Inflammatory macrophage treated with lipopolysaccharide for 4 hours (primary cell): ENCODE measurements at regions not wholly inside any gene's neighbourhood (a gene's known extent, or its start where the extent isn't known, plus 50 kb on each side); places are given as distances from the start of the nearest gene placed in this dataset.

ENCODE experiments used
- DNase-seq: peaks from one replicate; pipeline ENCODE4 v3.0.0-alpha.2; 2020

DNA sequence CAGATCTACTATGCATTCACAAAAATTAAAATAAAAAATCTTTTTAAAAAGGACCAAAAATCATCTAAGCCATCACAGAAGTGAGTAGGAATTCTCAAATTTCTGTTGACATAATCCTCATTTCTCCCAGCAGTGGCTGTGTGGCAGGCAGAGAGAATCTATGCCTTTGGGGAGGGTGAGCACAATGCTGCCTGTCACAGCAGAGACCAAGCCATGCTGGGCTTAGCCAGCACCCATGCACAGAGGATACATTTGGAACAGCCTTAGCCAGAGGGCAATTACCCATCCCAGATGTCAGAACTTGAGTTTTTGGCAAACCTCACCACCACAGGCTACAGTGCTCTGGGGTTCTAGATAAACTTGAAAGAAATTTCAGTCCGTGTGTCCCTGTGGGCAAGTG, 1274.8 kb upstream of the ADGRL3 start:
- DNase-seq: no peak

- DNase-seq: no peak
These were observed 1263.6 kb upstream of the ADGRL3 start for GRCh38 chr4:59936566-59936965.

DNA sequence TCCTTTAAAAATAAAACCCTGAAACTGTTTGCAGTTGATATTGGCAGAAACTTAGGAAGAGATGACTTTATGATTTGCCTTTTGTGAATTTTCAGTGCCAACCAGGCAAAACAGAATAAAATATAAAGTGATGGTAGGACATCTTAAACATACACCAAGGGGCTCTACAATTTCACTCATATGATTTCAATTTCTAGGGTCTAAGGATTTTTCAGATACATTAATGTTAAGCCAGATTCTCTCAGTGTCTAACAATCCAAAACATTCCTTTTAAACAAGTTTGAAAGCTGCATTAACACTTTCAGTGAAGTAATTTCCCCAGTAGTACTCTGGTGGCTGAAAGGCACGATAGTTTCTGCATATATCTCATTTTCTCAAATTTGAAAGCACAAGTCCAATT, 1262.0 kb upstream of the ADGRL3 start:
- no peak for DNase-seq

DNA sequence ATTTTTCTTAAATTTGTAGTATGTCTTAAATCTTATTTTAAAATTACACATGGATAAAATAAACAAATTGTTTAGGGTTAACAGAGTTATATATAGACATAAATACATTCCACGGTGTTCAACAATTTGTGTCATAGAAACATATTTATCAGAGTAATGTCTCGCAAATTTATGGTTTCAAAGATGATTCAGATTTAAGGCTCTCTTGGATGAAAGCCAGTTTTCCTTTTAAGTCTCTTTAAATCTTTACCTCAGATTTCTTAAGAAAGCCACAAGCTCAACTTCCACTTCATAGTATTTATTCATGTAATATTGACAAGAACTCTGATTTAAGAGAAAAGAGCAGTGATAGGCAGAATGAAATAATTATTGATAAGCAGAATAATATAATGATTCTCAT, 1254.8 kb upstream of the ADGRL3 start:
- DNase-seq: no peak

GRCh38 chr4:59945716-59946115, 1254.4 kb upstream of the ADGRL3 start:
- no peak for DNase-seq

GRCh38 chr4:59956366-59956765, 1243.8 kb upstream of the ADGRL3 start:
- DNase-seq: no peak

GRCh38 chr4:59960143-59960542, 1240.0 kb upstream of the ADGRL3 start:
- DNase-seq: no peak

GRCh38 chr4:59966758-59967157, 1233.4 kb upstream of the ADGRL3 start:
- no peak for DNase-seq

GRCh38 chr4:59968796-59969195, 1231.3 kb upstream of the ADGRL3 start:
- no peak for DNase-seq

DNA sequence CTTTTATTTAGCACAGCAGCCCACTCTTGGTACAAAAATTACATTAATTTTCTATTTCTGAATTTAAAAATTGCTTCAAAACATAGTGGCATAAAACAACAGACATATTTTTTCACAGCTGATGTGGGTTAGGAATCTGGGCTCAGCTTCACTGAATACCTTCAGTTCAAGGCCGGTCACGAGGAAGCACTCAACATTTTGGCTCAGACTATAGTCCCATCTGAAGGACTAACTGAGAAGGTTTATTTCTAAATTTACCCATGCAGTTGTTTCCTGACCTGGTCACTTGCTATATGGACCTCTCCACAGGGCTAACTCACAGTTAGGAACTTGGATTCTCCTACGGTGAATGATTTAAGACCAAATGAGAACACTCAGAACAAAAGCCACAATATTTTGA, 1230.2 kb upstream of the ADGRL3 start:
- DNase-seq: no peak

DNA sequence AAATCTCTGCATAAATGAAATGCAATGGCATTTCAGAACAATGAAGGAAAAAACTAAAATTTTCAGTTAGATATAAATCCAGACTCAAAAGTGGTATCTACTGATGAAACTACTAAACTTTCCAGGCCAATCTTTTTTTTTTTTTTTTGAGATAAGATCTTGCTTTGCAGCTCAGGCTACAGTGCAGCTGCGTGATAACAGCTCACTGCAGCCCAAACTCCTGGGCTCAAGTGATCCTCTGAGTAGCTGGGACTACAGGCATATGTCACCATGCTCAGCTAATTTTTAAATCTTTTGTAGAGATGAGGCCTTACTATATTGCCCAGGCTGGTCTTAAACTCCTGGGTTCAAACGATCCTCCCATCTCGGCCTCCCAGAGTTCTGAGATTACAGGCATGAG, 1228.2 kb upstream of the ADGRL3 start:
- no peak for DNase-seq

- DNase-seq: no peak
These were observed 1226.6 kb upstream of the ADGRL3 start for GRCh38 chr4:59973492-59973891.

DNA sequence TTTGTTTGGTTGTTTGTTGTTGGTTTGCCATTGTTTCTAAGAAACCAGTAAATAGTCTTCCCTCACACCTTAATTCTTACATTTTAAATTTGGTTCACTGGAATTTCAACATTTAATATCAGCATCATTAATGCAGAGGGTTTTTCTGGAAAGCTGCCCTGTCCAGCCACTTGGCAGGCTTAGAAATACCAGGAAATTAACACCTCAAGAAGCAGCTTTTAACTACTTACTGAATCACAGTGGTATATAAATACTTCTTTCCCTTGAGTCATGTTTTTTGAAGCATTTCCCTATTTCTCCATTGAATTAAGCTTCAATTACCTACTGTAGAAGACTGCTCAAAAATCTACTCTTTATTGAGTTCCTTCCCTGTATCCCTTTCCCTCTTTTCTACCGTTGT, 1221.1 kb upstream of the ADGRL3 start:
- no peak for DNase-seq

GRCh38 chr4:59983852-59984251, 1216.3 kb upstream of the ADGRL3 start:
- DNase-seq: no peak

DNA sequence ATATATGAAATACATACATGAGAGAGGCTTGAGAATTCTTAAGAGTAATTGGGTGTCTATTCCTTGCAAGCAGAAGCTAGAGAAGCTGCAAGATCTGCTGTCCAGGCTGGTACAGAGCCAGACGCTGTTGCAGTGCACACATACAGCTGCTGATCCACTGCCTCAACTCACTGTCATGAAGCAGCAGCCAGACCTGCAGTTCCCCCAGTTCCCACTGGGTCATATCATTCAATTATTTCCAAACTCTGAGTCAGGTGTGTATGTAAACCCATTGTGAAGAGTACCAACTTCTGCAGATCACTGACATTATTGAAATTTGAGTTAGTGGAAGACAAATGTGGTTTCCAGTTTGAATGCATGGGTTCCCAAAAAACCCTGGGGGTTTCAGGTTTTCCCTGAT, 1212.8 kb upstream of the ADGRL3 start:
- no peak for DNase-seq

DNA sequence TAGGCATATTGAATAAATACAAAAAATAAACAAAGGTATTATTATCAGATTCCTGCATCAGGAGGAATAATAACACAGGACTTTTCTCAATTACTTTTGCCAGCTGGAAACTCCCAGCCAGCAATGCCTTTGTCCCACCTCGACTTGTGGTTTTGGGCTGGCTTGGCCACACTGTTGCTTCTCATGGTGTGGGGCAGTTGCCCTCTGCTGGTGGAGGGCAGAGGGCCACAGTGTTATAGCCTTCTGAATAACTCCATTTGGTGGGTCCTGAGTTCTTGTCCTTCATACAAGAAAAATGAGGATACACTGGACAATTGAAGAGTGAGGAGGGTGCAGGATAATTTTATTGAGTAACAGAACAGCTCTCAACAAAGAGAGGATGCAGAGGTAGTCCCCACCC, 1206.0 kb upstream of the ADGRL3 start:
- no peak for DNase-seq

DNA sequence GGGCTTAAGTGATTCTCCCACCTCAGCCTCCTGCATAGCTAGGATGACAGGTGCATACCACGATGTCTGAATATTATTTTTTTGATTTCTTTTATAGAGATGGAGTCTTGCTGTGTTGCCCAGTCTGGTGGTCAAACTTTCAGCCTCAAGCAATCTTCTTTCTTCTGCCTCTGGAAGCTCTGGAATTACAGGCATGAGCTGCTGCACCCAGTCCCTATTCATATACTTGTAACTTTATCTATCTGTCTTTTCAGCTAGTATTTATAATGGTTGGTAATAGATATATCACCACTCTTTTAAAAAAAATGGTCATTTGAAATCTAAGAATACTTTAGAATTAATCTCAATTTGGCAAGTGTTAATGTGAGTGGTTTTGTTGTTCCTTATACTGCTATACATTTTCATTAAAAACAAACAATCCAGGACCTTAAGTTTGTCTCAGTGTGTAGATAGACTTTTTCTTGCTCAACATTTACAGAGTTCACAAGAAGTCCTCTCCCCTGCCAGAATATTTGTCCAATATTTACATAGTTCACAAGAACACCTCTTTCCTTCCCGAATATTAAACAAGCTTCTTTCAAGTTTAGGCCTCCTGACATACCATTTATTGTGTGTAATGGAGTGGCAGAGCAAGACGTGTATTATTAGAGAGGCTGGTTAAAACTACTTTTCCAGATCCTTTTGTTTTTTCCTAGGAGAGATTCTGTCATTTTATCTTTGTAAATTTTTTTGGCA, 1197.4 kb upstream of the ADGRL3 start:
- DNase-seq: no peak

DNA sequence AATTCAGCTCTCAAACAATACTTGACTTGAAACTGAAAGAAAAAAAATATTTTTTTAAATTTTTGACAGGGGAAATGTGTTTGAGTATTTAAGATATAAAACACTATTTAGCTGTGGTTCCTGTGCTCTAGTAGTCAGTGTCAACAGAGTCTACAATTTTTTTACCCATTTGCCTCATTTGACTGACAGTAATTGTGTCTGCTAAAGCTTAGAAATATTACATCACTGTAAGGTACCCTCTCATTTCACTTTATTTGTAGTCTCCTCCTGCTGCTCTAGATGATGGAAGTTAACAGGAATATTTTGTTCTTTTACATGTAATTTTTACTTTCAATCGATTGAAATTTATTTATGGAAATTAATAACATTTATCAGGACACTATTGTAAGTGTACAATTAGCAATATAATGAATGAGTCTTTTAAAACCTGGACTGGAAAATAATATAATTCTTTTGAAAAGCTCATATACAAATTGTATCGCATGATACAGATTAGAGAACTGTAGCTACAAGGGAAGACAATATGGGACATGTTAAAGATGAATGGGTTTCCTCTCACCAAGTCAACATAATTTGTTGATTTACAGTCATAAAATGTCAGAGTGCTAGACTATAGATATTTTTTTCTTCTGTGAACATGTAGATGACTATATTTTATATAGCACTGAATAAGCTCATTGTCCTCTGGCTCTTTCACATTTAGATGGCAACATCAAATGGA, 1186.5 kb upstream of the ADGRL3 start:
- no peak for DNase-seq

GRCh38 chr4:60016971-60017370, 1183.2 kb upstream of the ADGRL3 start:
- no peak for DNase-seq

DNA sequence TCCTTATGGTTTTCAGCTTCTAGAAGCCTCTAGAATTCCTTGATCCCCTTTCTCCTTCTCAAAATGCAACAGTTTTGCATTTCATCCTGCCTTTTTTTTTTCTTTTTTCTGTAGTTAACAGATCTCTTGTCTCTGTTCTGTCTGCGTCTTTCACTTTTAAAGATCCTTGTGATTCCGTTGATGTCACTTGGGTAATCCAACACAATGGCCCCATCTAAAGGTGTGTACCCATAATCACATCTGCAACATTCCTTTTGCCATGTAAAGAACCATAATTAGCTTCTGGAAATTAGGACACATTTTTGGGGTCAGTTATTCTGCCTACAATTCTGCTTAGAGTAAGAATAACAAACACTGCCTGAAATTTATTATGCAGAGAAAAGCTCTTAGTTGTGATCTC, 1180.9 kb upstream of the ADGRL3 start:
- no peak for DNase-seq

GRCh38 chr4:60019946-60020345, 1180.2 kb upstream of the ADGRL3 start:
- no peak for DNase-seq

- no peak for DNase-seq
These were observed 1179.7 kb upstream of the ADGRL3 start for GRCh38 chr4:60020389-60020788.

DNA sequence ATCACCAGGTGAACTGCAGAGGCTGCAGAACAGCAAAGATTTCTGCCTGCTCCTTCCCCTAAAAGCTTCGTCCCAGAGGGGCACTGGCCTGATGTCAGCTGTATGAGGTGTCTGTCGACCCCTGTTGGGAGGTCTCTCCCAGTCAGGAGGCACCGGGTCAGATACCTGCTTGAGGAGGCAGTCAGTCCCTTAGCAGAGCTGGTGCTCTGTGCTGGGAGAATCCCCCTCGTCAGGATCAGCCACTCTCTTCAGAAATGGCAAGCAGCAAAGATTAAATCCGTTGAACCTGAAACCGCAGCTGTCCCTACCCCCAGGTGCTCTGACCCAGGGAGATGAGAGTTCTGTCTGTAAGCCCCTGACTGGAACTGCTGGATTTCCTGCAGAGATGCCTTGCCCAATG, 1166.3 kb upstream of the ADGRL3 start:
- no peak for DNase-seq

DNA sequence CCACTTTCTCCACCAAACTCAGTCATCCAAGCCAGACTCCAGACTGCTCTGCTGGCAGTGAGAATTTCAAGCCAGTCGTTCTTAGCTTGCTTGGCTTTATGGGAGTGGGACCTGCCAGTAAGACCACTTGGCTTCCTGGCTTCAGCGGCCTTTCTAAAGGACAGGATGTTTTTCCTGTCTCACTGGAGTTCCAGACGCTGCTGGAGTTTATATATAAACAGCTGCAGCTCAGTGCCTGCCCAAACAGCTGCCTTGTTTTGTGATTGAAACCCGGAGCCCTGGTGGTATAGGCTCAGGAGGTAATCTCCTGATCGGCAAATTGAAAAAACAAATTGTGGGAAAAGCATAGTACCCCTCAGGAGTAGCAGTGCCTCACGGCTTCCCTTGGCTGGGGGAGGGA, 1165.8 kb upstream of the ADGRL3 start:
- no peak for DNase-seq

GRCh38 chr4:60039908-60040307, 1160.2 kb upstream of the ADGRL3 start:
- no peak for DNase-seq
